HG03520 (cell line): ENCODE measurements at regions not wholly inside any gene's neighbourhood (a gene's known extent, or its start where the extent isn't known, plus 50 kb on each side); places are given as distances from the start of the nearest gene placed in this dataset.
"Not testable (repeated sequence)": the region's sequence is repeated elsewhere in the genome, so short reads cannot be mapped to it uniquely, and the experiment has no call there.

ENCODE experiments used
- ATAC-seq: cut with Tn5 transposase; IDR thresholded peaks from one replicate; pipeline ENCODE4 v1.9.1; 2021; ENCODE audit warnings: mild to moderate bottlenecking, moderate library complexity; ENCODE audit not compliant: unreplicated experiment

DNA sequence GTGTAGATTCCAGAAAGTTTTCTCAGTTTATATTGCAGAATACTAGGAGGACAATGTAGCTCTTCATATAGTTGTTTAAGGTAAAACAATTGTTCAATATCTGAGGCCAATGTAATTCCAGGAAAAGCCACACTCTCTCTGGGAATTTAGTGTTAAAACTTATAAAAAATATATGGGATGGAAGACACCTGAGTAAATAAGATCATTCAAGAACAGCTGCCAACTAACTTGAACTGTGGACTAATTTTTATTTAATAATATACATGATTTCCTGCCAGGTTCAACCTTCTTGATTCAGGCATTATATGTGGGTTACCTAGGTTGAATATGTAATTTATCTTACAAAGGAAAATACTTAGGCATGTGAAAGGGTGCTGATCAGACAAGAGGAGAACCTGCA is 841.1 kb upstream of the PRR20A start:
- ATAC-seq: no peak

DNA sequence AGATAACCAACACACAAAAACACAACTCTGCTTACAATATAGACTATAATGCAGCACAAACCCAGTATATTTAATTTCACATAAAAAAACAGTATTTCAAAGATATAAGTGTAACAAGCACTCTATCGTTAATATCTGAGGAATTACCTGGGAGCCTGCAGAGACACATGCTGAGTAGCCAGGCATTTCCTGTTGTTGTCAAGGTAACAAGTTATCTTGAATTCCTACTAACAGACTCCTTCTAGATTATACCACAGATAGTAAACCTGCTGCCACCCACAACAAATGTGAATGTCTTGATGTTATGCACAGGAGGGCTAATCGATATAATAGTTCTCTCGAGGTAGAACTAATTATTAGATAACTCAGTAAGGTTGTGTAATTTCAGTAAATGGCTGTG is 826.0 kb upstream of the PRR20A start:
- no peak for ATAC-seq

DNA sequence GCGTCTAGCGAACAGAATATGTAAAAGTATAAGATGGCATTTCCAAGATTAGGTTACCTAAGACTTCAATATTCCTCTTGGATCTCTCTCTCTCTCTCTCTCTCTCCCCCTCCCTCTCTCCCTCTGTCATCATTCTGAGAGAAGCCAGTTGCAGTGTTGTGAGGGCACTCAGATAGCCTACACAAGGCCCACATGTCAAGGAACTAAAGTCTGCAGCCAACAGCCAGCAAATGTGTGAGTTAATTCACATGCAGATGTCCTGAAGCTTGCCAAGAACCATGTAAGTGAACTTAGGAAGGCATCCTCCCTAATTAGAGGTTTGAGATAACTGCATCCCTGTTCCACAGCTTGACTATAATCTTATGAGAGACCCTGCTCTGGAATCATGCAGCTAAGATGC is 822.9 kb upstream of the PRR20A start:
- ATAC-seq: no peak

DNA sequence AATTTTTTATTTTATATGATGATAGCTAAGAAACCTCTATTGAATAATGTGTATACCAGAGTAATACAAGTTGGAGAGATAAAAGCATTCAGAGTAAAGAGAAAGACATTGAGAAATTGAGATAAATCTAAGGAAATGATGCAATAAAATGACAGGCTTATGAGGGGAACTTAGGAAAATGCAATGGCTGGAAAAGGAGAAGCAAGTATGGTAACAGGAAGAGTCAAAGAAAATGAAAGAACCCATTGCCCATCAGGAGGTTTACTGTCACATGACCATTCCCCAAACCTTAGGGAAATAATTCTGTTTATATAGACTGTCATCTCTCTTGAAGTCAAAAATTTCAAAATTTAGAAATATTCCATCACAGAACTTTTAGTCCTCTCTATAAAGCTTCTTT is 808.0 kb upstream of the PRR20A start:
- ATAC-seq: no peak

DNA sequence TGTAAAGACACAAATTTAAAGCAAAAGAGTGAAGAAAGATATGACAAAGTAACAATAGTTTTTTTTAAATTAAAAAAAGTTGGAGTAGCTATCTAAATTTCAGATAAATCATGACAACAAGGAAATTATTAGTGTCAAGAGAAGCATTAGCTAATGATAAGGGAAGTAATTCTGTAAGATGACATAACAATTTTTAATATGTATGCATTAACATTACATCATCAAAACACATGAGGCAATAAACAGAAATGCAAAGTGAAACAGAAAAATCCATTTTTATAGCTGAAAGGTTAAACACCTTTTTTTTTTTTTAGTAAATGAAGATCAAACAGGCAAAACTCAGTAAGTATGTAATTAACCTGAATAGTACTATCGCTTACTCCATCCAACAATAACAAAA is 804.9 kb upstream of the PRR20A start:
- ATAC-seq: no peak

DNA sequence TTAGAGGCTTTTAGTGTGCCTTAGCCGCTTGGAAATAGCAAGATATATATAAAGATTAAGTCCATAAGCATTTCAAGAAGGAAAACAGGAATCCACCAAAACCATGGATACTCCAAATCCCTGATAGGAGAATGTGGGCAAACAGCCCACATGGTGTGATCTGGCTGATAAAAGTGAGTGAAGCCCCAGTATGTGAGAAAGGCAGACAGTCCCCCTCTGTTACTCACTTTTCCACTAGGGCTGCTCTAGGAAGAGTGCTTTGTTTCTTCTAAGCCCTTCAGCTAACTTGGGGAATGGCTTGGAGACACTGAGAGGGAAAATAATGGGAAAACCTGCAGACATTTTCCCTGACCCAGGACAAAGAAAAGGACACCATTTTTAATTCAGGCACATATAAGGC is 802.3 kb upstream of the PRR20A start:
- ATAC-seq: no peak

DNA sequence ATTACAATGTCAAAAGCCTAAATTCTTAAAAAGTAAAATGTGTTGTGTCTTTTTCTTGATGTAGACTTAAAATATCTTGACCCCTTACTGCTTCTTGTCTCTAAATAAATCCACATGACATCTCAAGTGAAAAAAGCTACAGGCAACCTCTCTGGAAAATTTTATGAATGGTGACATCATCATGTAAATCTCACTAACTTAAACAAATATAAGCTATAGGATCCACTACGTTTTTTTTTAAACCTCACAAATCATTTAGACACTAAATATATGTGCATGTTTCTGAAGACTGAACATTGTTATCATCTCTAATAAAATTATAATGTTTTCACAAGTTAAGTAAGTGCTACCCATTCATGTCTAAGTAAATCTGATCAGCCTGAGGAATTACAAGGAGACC is 793.7 kb upstream of the PRR20A start:
- no peak for ATAC-seq

DNA sequence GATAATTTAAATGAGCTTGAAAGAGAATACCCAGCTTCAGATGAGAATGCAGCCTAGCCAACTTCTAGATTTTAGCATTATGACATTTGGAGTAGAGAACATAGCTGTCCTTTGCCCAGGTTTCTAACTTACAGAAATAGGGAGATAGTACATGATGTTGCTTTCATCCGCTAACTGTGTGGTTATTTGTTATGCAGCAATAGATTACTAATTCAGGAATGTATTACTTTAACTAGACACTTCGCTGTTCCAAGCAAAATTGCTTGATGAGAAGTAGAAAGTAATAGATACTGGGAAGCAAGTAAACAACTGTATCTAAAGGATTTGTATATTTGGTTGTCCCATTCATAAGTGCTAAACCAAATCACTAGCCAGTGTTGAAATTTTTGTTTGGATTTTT is 790.9 kb upstream of the PRR20A start:
- ATAC-seq: no peak

DNA sequence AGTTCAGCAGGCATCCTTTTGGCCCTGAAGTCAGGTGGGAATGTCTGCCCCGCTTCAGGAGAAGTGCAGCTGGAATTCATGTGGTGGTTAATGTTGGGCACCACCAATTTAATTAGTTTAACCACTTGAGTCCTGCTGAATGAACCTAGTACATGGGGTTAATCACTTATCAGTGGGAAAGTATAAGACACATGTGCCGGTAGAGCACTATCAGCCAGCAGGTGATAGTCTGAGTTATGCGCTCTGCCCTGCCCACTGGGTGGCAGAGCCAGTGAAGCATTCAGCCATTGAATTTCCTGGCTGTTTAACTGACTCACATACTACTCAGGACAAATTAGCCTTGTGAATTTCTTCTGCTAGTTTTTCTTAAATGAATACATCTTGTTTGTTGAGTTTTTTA is 789.7 kb upstream of the PRR20A start:
- ATAC-seq: no peak

DNA sequence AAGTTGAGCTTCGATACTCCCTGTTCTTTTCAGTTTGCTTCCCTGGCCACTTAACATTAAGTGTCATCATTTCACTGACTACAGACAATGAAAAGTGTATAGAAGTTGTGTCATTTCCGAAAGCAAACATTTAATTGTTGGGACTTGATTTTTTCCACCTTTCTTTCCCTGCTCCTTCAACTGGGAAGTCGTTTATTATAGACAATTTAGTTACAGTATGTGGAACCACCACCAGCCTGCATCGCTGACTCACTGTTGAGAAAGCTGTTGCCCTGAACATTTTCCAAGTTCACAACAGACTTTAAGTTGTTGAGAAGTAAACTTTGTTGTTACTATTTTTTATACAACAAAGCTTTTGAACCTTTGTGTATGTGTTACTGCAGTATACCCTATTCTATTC is 788.4 kb upstream of the PRR20A start:
- no peak for ATAC-seq

DNA sequence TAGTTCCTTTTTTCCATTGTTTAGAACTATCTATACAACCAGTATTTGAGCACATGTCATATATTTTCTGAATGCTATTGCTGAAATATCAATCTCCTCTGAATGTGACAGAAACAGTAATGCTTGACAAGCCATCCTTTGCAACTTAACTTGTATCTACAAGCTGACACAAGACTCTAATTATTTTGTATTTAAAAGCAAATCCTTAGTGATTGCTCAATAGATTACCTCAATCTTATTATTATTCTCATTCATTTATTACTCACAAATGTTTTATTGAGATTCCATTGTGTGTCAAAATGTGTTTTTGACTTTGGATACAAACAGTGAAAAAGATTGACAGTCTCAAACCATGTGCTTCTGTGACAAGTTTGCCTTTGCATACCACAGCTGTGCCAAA is 787.8 kb upstream of the PRR20A start:
- ATAC-seq: no peak

DNA sequence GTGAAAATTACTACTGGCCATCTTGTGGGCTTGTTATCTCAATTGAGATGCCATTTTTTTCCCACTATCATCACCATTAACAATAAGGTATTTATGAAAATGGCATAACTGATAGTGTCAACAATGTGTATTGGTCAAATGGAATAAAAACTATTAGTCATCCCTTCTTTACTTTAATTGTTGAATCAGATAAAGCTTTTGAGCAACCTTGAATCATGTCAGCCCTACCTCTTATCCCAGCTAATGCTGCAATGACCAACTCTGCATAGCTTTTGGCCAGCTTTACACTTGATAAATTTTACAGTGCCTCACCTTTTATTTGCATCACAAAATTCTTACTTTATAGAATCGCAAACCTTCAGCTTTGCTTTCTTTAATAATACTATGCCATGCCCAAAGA is 784.0 kb upstream of the PRR20A start:
- no peak for ATAC-seq

DNA sequence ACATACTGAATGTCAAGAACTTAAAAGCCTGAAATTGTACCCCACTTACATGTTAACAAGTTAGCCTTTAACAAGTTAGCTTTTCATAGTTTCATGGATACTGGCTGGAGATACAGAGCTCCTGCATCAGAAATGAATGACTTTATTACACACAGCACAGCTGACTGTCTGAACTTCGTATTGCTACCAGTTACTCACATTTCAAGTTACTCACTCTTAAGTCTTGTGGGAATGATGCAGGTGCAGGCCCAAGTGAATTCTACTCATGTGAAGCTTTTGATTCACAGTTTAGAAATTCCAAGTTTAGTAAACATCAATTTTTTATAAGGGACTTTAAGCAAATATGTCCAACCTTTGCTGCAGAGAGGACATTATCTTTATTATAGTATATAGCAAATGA is 762.2 kb upstream of the PRR20A start:
- no peak for ATAC-seq

DNA sequence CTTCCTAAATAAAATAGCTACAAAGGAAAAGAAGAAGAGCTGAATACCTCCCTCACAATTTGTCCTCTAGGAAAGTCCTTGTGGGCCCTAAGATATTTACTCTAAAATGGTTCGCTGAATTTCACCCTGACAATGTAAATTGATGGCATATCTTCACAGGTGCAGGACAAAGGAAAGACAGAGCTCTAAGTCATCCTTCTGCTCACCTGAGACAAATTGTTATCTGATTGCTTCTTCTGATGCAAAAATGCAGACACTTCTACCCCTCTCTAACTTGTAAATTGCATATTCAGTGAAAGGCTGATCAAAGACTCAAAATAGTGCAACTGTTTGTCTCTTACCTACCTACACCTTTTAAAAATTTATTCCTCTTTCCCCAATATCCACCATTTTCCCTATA is 747.2 kb upstream of the PRR20A start:
- ATAC-seq: no peak

DNA sequence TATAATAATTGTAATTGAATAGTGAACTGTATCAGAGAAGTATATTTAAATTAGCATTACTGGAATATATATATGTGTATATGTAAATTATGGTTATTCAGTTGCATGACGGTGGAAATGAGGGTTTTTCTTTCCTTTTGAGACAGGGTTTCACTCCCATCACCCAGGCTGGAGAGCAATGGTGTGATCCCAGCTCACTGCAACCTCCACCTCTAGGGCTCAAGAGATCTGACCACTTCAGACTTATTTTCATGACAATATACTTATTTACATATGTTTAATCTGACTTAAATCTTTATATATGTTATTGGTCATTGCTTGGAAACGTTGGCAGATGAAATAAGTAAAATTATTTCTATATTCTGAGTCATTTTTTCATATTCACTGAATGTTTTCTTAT is 744.4 kb upstream of the PRR20A start:
- ATAC-seq: no peak

DNA sequence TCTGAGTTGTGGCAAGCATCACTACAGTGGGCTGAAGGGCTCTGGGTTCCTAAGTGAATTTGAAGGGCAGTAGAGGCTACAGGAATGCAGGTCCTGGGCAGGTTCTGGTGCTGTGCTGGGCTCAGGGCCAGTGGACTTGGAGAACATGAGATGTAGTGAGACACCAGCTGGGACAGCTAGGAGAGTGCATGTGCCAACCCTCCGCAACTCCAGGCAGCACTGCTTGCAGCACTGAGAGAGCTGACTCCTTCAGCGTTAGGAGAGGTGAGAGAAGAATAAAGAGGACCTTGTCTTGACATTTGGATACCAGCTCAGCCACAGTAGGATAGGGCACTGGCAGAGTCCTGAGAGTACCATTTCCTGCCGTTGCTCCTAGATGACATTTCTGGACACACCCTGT is 739.9 kb upstream of the PRR20A start:
- no peak for ATAC-seq

DNA sequence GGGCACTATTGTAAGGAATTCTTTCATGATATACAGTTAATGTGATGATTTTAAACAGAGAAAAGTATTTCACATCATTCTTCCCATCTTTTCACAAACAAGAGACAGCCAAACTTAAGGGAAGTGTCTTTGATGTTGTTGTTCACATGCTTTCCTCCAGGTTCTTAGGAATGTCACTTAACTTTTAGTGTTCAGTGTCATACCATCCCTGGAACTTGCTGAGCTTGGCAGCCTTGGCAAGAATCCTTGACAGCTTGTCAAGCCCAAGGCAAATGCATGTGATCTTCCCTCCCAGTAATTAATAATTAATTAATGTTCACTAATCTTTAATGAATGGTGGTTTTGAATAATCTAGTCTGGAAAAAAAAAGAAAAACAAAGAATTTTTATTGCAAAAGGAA is 727.9 kb upstream of the PRR20A start:
- no peak for ATAC-seq

DNA sequence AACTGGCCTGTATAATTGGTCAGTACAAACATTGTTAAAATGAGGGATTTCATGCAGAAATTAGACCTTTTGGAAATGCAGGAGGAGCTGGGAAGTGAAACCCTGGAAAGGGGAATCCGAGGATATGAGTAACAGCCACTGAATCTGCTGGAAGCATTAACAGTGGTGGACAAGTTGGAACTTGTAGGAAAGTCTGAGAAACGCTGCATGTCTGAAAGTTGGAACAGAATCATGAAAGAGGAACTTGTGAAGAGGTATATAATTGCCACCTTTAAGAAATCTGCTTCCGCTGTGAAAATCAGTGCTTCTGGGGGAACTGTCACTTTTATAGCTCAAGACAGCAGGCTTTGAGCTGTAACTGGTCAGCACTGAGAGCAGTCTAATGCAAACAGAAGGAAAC is 716.5 kb upstream of the PRR20A start:
- no peak for ATAC-seq

DNA sequence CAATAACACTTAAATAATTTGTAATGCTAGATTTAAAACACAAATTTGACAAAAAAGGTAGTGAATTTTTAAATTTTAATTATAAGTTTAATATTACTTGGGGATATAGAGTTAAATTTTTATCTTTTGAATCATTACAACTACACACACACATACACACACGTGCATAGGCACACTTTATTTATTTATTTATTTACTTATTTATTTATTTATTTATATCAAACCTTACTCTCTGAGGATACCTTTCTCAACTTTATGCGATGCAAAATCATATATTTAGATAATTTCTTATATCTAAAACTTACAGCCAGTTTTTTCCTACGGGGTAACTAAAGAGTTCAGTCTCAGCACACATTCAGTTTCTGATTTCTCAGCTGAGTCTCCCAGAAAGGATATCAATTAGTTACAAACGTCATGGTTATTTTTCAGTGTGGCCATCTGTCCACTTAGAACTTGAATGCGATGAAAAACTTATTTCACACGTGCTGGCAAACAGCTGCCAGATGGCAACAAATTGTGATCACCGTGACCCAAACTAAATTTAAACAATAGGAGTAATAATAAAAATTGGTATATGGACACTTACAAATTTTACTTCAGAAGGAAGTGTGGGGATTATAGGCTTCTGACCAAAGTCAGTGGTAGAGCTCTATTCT is 683.1 kb upstream of the PRR20A start:
- no peak for ATAC-seq

DNA sequence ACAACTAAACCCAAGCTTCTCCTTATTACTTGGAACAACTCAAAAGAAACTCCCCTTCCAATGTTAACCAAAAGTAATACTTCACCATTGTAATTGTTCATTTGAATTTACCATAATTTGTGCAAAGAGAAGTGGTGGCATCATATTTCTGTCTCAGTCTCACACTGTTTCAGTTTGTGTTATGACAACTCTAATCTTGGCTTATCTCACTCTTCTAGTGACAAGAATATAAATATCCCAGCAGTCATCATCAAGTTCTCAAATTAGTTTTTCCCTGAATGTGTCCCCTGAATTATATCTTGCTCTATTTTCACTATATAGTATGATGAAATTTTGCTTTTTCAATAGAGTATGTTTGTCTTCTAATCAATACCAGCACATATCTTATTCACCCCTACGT is 681.4 kb upstream of the PRR20A start:
- no peak for ATAC-seq

DNA sequence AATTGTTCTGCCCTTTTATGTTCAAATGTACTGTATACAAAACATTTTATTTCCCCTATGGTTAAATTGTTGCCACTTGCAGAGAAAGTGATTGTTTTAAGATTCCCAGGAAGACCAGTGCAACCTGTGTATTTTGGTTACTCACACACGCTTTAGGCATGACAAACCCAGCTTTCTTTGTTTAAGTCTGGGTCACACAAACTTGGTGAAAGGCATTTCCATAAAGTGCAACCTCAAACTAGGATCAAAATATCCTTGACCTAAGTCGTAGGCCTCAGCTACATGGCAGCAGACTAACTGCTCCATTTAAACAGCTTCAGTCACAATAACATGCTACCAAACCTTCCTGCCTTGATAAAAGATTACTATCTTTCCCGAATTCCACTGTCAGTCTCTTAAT is 639.0 kb upstream of the PRR20A start:
- ATAC-seq: no peak

DNA sequence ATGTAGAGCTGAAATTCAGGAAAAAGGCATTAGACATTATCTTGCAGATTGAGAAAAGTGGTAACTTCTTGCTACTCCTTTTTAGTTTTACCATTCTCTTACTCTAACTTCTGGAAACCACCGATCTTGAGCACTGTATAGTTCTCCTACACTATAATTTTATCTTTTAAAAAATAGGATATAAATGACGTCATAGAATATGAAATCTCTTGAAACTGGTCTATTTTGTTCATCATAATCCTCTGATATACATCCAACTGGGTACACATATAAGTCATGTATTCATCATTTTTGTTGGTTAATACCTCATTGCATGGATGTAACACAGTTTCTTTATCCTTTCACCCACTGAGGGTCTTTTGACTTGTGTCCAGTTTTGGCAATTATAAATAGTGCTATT is 629.9 kb upstream of the PRR20A start:
- no peak for ATAC-seq

DNA sequence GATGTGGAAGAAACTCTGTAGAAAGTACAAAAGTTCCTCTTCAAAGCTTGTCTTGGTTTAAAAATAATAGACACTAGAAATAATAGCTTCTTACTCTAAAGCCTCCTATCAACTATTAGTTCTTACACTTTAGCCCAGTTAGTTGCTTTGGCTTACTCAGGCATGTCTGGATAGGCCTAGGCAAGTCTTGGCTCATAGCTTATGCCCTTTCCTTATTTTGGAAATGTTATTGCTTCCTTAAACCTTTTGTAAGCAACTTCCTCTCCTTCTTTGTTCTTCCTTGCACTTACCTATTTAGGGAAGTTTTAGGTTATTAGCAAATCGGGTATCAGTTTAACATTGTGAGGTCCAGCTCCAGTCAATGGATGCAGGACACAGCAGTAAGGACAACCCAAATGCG is 628.4 kb upstream of the PRR20A start:
- ATAC-seq: not testable (repeated sequence)

DNA sequence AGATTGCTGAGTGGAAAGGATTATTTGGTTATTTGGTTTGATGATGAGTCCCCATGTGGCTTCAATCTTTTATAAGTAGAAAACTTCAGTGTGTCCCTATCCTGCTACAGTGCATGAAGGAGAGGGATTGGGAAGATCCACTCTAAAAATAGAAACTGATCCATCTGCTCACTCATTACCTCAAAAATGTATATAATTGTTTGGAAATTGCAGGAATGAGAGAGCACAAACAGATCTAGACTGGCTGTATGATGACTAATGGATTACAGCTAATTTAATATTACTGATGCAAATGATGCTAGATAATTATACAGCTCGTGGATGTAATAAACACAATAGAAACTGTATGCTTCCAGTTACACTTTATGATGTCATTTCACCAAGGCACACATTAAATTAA is 625.3 kb upstream of the PRR20A start:
- no peak for ATAC-seq
